Gastrocnemius medialis (tissue), 4 donors: ENCODE measurements at regions not wholly inside any gene's neighbourhood (a gene's known extent, or its start where the extent isn't known, plus 50 kb on each side); places are given as distances from the start of the nearest gene placed in this dataset.

ENCODE experiments used
- ATAC-seq, 2 donors: fragments of 150-250 bp; one replicate each; pipeline ENCODE4 v1.9.1; 2016
- DNase-seq, 2 donors: peaks; one replicate each; pipeline ENCODE4 v3.0.0-alpha.2; 2019
- H3K27ac ChIP-seq, 4 donors: fragments of 200-600 bp; sonication (generic); 1 replicate in 1 of 4; 2 replicates in 3 of 4; pipeline ENCODE4 v1.5.1; 2016 to 2018; ENCODE audit warnings: mild to moderate bottlenecking in 2 of 4, moderate library complexity in 1 of 4
- H3K27me3 ChIP-seq, 3 donors: fragments of 200-600 bp; sonication (generic) in 2 of 3; 1 replicate in 1 of 3; 2 replicates in 2 of 3; pipeline versions ENCODE4 v1.5.1 to v1.6.0; 2016 to 2019; ENCODE audit warnings: mild to moderate bottlenecking in 1 of 3, moderate library complexity in 1 of 3
- H3K36me3 ChIP-seq, 2 donors: fragments of 200-600 bp; sonication (generic) in 1 of 2; one replicate each; pipeline ENCODE4 v1.5.1; 2017 to 2018
- H3K4me1 ChIP-seq, 2 donors: fragments of 200-600 bp; sonication (generic) in 1 of 2; one replicate each; pipeline ENCODE4 v1.5.1; 2016 to 2017; ENCODE audit warnings: mild to moderate bottlenecking in 2 of 2
- H3K4me3 ChIP-seq, 4 donors: fragments of 200-600 bp; sonication (generic) in 3 of 4; 1 replicate in 1 of 4; 2 replicates in 3 of 4; pipeline ENCODE4 v1.5.1; 2016 to 2019; ENCODE audit warnings: mild to moderate bottlenecking in 2 of 4
- H3K9me3 ChIP-seq, 3 donors: fragments of 200-600 bp; sonication (generic) in 2 of 3; 1 replicate in 1 of 3; 2 replicates in 2 of 3; pipeline ENCODE4 v1.5.1; 2016 to 2019
- CTCF ChIP-seq, 5 experiments: fragments of 450-650 bp in 3 of 5; fragments of 200-600 bp in 2 of 5; sonication (generic) in 2 of 5; IDR thresholded peaks in 4 of 5; conservative IDR thresholded peaks in 1 of 5; 1 replicate in 4 of 5; 2 replicates in 1 of 5; pipeline ENCODE4 v1.5.1; 2016 to 2019; ENCODE audit warnings: antibody characterized with exemption in 5 of 5, mild to moderate bottlenecking in 3 of 5, moderate library complexity in 3 of 5
- POLR2A ChIP-seq, 2 donors: fragments of 450-650 bp; IDR thresholded peaks; one replicate each; pipeline ENCODE4 v1.6.1; 2017; ENCODE audit warnings: antibody characterized with exemption in 2 of 2, mild to moderate bottlenecking in 2 of 2, moderate library complexity in 2 of 2
- in situ Hi-C, 4 donors: fragments of 200-750 bp; cut with MboI; loops; one replicate each; pipeline versions ENCODE4 v1.15.0 to v1.8.0; 2017; ENCODE audit warnings: low sequenced_read_pairs in 4 of 4
- intact Hi-C: fragments of 100-400 bp; cut with DNase I; formaldehyde crosslinking; loops from one replicate; pipeline ENCODE4 v1.15.1; 2023; ENCODE audit warnings: low total_unique reads

GRCh38 chr18:32607816-32608215 lies 137.1 kb upstream of the GAREM1 start:
- no peak for ATAC-seq
- Histone ChIP-seq H3K4me3 (no peak overlapping the region), H3K9me3 (no peaks in the 10 kb centered on the region), H3K36me3 (no peaks in the 10 kb centered on the region), H3K27ac (no peak overlapping the region), H3K4me1 (no peaks in the 10 kb centered on the region), H3K27me3 (no peaks in the 10 kb centered on the region)
- intact Hi-C loops: no loop called here
- in situ Hi-C loops: no loop called here
- no peak for DNase-seq
- TF ChIP-seq CTCF (IDR thresholded peaks at IDR 0.05 in 4 of 5, conservative IDR thresholded peaks at IDR 0.05 in 1 of 5): no peak

GRCh38 chr18:32598144-32598543 lies 127.5 kb upstream of the GAREM1 start:
- no peak for ATAC-seq
- H3K36me3 ChIP-seq: no peaks in the 10 kb centered on the region
- no peak for DNase-seq
- no peak overlapping the region for H3K4me3 ChIP-seq
- H3K27me3 ChIP-seq: no peaks in the 10 kb centered on the region
- H3K9me3 ChIP-seq: no peaks in the 10 kb centered on the region
- intact Hi-C loops: no loop called here
- no peak for TF ChIP-seq POLR2A (IDR thresholded peaks at IDR 0.05)
- TF ChIP-seq CTCF (IDR thresholded peaks at IDR 0.05 in 4 of 5, conservative IDR thresholded peaks at IDR 0.05 in 1 of 5): no peak
- in situ Hi-C loops: no loop called here
- H3K4me1 ChIP-seq: no peaks in the 10 kb centered on the region
- H3K27ac ChIP-seq: no peak overlapping the region

GRCh38 chr18:32596501-32596900 lies 125.8 kb upstream of the GAREM1 start:
- H3K9me3 ChIP-seq: no peaks in the 10 kb centered on the region
- ATAC-seq (no peak), DNase-seq (no peak)
- in situ Hi-C loops (no loop called here), intact Hi-C loops (no loop called here)
- H3K27me3 ChIP-seq: no peaks in the 10 kb centered on the region
- H3K27ac ChIP-seq: no peak overlapping the region
- H3K36me3 ChIP-seq: no peaks in the 10 kb centered on the region
- no peak overlapping the region for H3K4me3 ChIP-seq
- H3K4me1 ChIP-seq: no peaks in the 10 kb centered on the region
- TF ChIP-seq POLR2A (IDR thresholded peaks at IDR 0.05) (no peak), CTCF (IDR thresholded peaks at IDR 0.05 in 4 of 5, conservative IDR thresholded peaks at IDR 0.05 in 1 of 5) (no peak)

- intact Hi-C loops (no loop called here), in situ Hi-C loops (no loop called here)
- Histone ChIP-seq H3K27ac (no peak overlapping the region), H3K9me3 (no peaks in the 10 kb centered on the region), H3K4me1 (no peaks in the 10 kb centered on the region), H3K36me3 (no peaks in the 10 kb centered on the region), H3K27me3 (no peaks in the 10 kb centered on the region), H3K4me3 (no peak overlapping the region)
- DNase-seq (no peak), ATAC-seq (no peak)
- TF ChIP-seq POLR2A (IDR thresholded peaks at IDR 0.05): no peak
- no peak for TF ChIP-seq CTCF (IDR thresholded peaks at IDR 0.05 in 4 of 5, conservative IDR thresholded peaks at IDR 0.05 in 1 of 5)
Observed at GRCh38 chr18:32595832-32596231, 125.2 kb upstream of the GAREM1 start.

GRCh38 chr18:32588191-32588590 lies 117.5 kb upstream of the GAREM1 start:
- intact Hi-C loops: no loop called here
- TF ChIP-seq CTCF (IDR thresholded peaks at IDR 0.05 in 4 of 5, conservative IDR thresholded peaks at IDR 0.05 in 1 of 5) (no peak), POLR2A (IDR thresholded peaks at IDR 0.05) (no peak)
- no peak for ATAC-seq
- no peak for DNase-seq
- H3K36me3 ChIP-seq: no peaks in the 10 kb centered on the region
- no peaks in the 10 kb centered on the region for H3K4me1 ChIP-seq
- H3K9me3 ChIP-seq: no peaks in the 10 kb centered on the region
- H3K27ac ChIP-seq: no peak overlapping the region
- no peak overlapping the region for H3K4me3 ChIP-seq
- no peaks in the 10 kb centered on the region for H3K27me3 ChIP-seq
- in situ Hi-C loops: no loop called here
